ENCODE measurements at regions not wholly inside any gene's neighbourhood (a gene's known extent, or its start where the extent isn't known, plus 50 kb on each side); places are given as distances from the start of the nearest gene placed in this dataset.

- no peak for DNase-seq
- Histone ChIP-seq H3K4me3 (ENCODE audit: low read depth, low read length) (no peak overlapping the region), H3K27ac (no peak overlapping the region), H3K36me3 (no peaks in the 10 kb centered on the region), H3K9me3 (ENCODE audit: severe bottlenecking) (no peaks in the 10 kb centered on the region), H3K27me3 (ENCODE audit: insufficient read depth, low read depth, severe bottlenecking) (peaks cover 63% of the 10 kb centered on the region)
- no peak for TF ChIP-seq CTCF (IDR thresholded peaks at IDR 0.05; ENCODE audit: low read depth, low read length)
Observed at GRCh38 chr14:98374136-98374535, 897.9 kb downstream of the BCL11B start.

GRCh38 chr14:98375566-98375965, 896.4 kb downstream of the BCL11B start:
- Histone ChIP-seq H3K4me3 (ENCODE audit: low read depth, low read length) (no peak overlapping the region), H3K36me3 (no peaks in the 10 kb centered on the region), H3K27me3 (ENCODE audit: insufficient read depth, low read depth, severe bottlenecking) (peaks cover 65% of the 10 kb centered on the region), H3K9me3 (ENCODE audit: severe bottlenecking) (no peaks in the 10 kb centered on the region), H3K27ac (no peak overlapping the region)
- no peak for TF ChIP-seq CTCF (IDR thresholded peaks at IDR 0.05; ENCODE audit: low read depth, low read length)
- DNase-seq = no peak

- no peak for TF ChIP-seq CTCF (IDR thresholded peaks at IDR 0.05; ENCODE audit: low read depth, low read length)
- peaks cover 68% of the 10 kb centered on the region for H3K27me3 ChIP-seq (ENCODE audit: insufficient read depth, low read depth, severe bottlenecking)
- H3K4me3 ChIP-seq (ENCODE audit: low read depth, low read length) = no peak overlapping the region
- no peak overlapping the region for H3K27ac ChIP-seq
- no peak for DNase-seq
- no peaks in the 10 kb centered on the region for H3K9me3 ChIP-seq (ENCODE audit: severe bottlenecking)
- H3K36me3 ChIP-seq = no peaks in the 10 kb centered on the region
Observed at GRCh38 chr14:98379830-98380229, 892.2 kb downstream of the BCL11B start.

- no peak for DNase-seq
- no peak for TF ChIP-seq CTCF (IDR thresholded peaks at IDR 0.05; ENCODE audit: low read depth, low read length)
- H3K27me3 ChIP-seq (ENCODE audit: insufficient read depth, low read depth, severe bottlenecking) = peaks cover 57% of the 10 kb centered on the region
- no peaks in the 10 kb centered on the region for H3K9me3 ChIP-seq (ENCODE audit: severe bottlenecking)
- no peak overlapping the region for H3K27ac ChIP-seq
- no peaks in the 10 kb centered on the region for H3K36me3 ChIP-seq
- no peak overlapping the region for H3K4me3 ChIP-seq (ENCODE audit: low read depth, low read length)
Observed at GRCh38 chr14:98382662-98383061, 889.3 kb downstream of the BCL11B start.

- Histone ChIP-seq H3K4me3 (ENCODE audit: low read depth, low read length) (no peak overlapping the region), H3K27me3 (ENCODE audit: insufficient read depth, low read depth, severe bottlenecking) (peaks cover 38% of the 10 kb centered on the region), H3K27ac (no peak overlapping the region), H3K36me3 (no peaks in the 10 kb centered on the region), H3K9me3 (ENCODE audit: severe bottlenecking) (no peaks in the 10 kb centered on the region)
- TF ChIP-seq CTCF (IDR thresholded peaks at IDR 0.05; ENCODE audit: low read depth, low read length) = no peak
- no peak for DNase-seq
Observed at GRCh38 chr14:98385851-98386250, 886.1 kb downstream of the BCL11B start.

GRCh38 chr14:98391061-98391460, 880.9 kb downstream of the BCL11B start:
- no peak overlapping the region for H3K4me3 ChIP-seq (ENCODE audit: low read depth, low read length)
- no peaks in the 10 kb centered on the region for H3K9me3 ChIP-seq (ENCODE audit: severe bottlenecking)
- DNase-seq = no peak
- H3K27ac ChIP-seq = no peak overlapping the region
- TF ChIP-seq CTCF (IDR thresholded peaks at IDR 0.05; ENCODE audit: low read depth, low read length) = no peak
- H3K36me3 ChIP-seq = no peaks in the 10 kb centered on the region
- peaks cover 21% of the 10 kb centered on the region for H3K27me3 ChIP-seq (ENCODE audit: insufficient read depth, low read depth, severe bottlenecking)
